ENCODE measurements at regions not wholly inside any gene's neighbourhood (a gene's known extent, or its start where the extent isn't known, plus 50 kb on each side); places are given as distances from the start of the nearest gene placed in this dataset.

GRCh38 chr17:77435272-77436057 lies 294.7 kb downstream of the SEC14L1 start:
- DNase-seq, result no peak

GRCh38 chr17:77436058-77436442 lies 295.3 kb downstream of the SEC14L1 start:
- DNase-seq, result no peak

GRCh38 chr17:77436481-77436880 lies 295.7 kb downstream of the SEC14L1 start:
- DNase-seq, result no peak

DNA sequence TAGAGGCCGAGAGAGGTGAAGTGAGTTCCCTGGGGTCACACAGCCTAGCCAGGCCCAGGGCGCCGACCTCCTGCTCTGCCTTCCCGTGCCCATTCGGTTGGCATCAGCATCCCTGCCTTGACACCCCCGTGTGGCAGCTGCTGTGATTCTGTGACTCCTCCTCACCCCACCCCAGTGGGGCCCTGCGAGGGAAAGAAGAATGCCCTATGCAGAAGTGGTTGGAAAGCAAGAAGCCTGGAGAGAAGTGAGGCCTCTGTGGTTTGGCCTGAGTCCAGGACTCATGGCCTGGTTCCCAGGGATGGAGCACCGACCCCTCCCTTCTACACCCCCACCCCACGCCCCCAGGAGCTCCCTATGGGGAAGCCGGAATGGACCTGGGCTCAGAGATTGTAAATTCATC lies 296.2 kb downstream of the SEC14L1 start:
- no peak for DNase-seq

DNA sequence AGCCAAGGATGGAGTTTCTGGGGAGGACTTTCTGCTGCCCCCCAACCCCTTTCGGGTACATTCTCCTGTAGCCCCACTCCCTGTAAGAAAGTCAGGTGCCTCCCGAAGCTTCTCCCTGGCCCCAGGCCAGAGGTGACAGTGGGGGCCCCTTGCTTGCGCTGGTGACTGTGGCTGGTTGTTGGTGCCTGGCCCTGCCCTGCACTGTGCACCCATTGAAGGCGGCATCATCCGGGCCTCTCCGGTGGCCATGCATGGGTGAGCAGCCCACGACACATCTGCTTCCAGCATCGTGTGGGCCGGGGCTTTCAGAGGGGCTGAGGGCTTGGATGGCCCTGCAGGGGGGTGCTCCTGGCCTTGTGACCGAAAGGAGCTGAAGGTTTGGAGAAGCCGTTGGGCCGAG lies 297.0 kb downstream of the SEC14L1 start:
- no peak for DNase-seq

DNA sequence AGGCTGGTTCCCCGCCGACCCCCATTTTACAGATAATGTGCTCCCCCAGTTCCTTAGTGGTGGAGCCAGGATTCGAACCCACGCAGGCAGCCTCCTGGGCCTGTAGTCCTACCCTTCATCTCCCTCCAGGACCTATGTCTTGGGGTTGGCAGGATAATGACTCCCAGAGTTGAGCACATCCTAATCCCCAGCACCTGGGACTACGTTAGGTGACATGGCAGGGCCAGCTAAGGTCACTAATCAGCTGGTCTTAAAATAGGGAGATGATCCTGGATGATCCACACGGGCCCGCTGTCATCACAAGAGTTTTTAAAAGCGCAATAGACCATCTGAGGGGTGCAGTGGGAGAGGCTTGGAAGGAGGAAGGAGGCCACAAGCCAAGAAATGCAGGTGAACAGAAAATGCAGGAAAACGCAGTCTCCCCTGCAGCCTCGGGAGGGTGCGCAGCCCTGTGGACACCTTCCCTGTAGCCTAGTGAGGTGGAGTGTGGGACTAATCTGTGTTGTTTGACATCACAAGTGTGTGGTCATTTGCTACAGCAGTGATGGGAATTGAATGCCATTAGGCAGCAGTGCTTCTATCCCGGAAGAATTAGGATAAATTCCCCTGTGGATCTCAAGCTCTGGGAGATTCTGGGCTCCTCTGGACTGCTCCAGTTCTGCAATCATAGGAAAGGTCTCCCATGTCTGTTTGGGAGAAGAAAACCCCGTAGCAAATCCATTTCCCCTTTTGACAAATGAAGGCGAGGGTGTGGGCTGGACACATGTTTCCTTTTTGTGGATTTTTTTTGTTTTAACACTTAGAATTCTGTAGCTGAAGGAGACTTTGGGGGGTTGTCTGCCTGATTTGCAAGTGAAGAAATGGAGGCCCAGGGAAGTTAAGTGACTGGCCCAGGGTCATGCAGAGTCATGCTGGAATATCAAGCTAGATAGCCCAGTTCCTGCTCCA lies 297.7 kb downstream of the SEC14L1 start:
- DNase-seq, result no peak

DNA sequence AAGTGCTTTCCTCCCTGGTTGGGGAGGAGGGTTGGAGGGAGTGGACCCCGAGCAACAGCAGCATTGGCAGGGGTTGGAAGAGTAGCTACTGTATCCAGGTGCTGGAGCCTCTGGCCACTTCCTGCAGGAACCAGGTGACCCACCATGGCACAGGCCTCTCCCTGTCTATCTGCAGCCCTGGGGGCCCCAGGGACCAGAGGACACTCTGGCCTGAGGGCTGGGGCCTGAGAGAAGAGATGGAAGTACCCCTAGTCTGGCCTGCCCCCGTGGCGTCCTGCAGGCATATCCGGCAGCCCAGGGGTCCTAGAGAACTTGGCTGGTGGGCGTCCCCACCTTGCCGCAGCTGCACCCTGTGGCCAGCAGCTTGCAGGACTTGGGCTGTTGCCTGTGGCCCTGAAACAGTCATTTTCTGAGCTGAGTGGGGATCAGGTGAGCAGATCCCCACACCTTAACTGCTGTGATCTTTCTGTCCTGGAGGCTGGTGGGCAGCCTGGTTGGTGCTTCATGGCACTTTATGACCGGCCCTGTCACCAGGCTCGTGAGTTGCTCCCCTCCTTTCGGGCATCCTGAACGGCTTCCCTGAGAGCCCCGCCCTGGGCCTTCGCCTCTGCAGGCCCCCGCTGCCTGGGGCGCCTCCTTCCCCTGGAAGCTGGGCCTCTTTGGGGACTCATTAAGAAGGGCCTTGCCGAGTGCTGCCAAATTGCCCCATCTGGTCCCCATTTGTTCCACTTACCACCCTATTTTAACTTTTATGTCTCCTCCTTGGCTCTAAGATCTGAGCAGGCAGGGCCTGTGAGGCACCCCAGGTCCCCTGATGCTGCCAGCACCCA lies 298.6 kb downstream of the SEC14L1 start:
- no peak for DNase-seq

DNA sequence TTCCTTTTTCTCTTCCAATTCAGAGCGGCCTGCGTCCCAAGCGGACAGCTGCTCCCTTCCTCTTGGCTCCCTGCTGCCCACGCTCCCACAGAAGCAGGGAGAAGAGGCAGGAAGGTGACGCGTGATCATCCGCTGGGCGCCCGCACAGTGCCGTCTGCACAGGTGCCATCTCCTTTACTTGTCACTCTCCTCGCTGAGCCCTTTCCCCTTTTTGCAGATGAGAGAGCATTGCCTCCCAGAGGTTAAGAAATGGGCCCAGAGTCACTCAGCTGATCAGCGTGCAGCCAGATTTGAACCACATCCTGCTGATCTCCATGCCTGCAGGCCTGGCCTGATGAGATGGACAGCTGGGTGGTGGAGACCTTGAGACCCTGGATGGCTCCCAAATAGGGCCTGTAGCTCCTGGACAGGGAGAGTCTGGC lies 299.8 kb downstream of the SEC14L1 start:
- DNase-seq, result no peak

- peak; percentile 54 for DNase-seq
These were observed 300.6 kb downstream of the SEC14L1 start for GRCh38 chr17:77441130-77441920.

DNA sequence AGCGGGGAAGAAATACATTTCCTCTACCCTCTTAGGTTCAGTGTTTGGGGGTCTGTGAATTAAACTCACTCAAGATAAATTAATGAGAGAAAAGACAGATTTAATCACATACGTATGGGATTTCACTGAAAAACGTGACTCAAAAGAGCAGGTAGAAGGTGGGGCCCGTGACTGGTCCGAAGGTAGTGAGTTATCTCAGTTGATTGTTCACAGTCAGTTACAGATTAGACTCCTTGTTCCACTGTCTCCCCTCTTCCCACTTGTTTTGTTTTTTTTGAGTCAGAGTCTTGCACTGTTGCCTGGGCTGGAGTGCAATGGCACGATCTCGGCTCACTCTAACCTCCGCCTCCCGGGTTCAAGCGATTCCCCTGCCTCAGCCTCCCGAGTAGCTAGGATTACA lies 301.2 kb downstream of the SEC14L1 start:
- DNase-seq, result no peak

DNA sequence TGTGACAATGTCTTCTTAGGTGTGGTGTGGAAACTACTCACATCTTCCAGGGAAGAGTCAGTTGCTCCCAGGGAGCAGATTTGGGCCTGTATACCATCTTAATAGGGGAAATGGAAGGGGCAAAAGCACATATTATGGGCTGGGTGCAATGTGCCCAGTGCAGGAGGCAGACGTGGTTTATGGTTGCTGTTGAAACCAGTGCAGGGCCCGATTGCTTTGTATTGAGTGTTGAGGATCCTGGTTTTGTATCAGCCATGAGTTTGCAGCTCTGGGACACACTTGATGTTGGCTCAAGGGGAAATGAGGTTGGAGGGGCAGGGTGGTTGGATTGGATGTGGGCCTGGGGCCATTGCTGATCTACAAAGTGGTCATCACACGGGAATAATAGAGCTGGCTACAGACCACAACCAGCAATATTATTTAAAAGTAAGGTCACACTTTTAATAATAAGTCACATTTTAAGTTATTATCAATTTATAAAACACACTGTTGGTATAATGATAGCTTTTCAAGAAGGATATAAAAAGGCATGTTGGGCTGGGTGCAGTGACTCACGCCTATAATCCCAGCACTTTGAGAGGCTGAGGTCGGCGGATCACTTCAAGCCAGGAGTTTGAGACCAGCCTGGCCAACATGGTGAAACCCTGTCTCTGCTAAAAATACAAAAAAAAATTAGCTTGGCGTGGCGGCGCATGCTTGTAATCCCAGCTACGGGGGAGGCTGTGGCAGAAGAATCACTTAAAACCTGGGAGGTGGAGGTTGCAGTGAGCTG lies 302.4 kb downstream of the SEC14L1 start:
- DNase-seq, result no peak

- DNase-seq, result no peak
These were observed 303.0 kb downstream of the SEC14L1 start for GRCh38 chr17:77443748-77444260.

DNA sequence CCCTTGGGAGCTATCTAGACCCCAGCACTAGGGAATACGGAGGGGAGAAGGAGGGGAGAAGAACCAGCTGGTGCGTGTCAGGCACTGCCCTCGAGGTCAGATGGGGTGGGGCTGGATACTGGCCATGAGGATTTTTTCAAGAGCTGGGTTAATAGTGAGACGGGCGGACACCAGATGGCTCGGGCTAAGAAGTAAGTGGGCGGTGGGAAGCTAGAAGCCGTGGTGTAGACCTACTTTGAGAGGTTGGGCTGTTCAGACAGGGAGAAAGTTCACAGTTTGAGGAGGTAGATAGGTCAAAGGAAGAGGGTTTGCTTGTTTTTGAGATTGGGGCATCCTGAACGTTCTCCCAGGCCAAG lies 303.8 kb downstream of the SEC14L1 start:
- no peak for DNase-seq

DNA sequence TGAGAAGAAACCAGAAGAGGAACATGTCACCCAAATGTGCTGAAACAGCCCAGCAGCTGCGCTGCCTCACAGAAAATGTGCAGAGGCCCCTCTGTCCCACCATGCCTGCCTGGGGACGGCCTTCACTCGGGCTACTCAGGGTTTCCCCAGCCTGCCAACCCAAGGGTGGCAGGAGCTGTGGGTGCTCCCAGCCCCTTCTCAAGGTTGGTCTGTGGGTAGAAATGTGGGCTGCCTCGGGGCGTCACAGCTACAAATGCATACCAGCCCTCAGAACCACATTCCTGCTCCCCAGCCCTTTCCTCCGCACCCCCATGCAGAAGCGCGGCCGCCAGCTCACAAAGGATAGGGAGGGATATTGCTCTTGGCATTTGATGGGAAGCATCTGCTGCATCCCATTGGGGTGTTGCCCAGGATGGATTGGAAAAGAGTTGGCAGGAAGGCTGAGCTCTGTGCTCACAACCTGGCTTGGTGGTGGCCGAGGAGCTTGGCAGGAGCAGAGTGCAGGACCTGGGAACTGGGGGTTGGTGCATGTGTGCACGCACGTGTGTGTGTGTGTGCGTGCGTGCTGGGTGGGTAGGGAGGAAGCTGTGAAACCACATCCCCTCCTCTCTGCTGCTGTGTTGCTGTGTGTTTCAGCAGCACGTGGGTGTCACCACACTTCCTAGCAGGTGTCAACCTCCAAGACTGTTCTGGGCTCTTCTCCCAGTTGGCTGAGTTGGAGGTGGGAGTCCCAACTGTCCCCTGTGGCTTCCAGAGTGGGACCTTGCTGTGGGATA lies 304.4 kb downstream of the SEC14L1 start:
- DNase-seq, result no peak

GRCh38 chr17:77445760-77446532 lies 305.2 kb downstream of the SEC14L1 start:
- no peak for DNase-seq

DNA sequence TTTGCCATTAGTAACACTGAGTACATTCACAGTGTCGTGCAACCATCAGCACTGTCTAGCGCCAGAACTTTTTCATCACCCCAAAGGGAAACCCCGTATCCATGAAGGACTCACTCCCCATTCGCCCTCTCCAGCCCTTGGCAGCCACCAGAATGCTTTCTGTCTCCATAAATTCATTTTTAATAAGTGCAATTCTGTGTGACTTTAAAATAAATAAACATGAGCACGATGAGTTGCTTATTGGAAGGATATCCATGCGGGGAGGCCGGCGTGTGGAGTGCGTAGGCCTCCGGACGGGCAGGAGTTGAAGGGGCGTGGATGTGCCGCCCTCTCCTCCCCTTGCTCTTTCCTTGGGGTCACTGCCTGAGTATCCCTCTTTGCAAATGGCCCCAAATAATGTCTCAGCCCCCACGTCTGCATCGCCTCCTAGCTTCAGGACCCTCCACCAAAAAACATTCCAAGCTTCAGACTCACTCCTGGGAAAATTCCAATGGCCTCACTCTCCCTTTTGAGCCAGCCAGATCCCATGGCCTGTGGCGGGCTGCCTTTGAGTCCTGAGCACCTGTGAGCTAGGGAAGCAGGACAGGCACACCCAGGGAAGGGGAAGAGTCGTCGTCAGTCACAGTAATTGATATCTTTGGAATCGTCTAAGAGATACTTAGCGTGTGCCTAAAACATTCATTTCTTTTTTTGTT lies 306.3 kb downstream of the SEC14L1 start:
- no peak for DNase-seq

- DNase-seq, result no peak
These were observed 308.7 kb downstream of the SEC14L1 start for GRCh38 chr17:77449373-77449907.

- no peak for DNase-seq
These were observed 309.4 kb downstream of the SEC14L1 start for GRCh38 chr17:77449908-77450741.
